Neural cell (in vitro differentiated cells): ENCODE measurements at regions not wholly inside any gene's neighbourhood (a gene's known extent, or its start where the extent isn't known, plus 50 kb on each side); places are given as distances from the start of the nearest gene placed in this dataset.

Source experiments
- H2AFZ ChIP-seq: fragments of 200-600, 300-800 bp; sonication (generic), shearing (Covaris generic); 2 replicates; pipeline ENCODE4 v1.6.0; 2014; ENCODE audit warnings: low read depth, mild to moderate bottlenecking, antibody characterized with exemption, low read length, moderate library complexity
- H3F3A ChIP-seq: fragments of 200-600 bp; shearing (Covaris generic); 2 replicates; pipeline ENCODE4 v1.6.1; 2016; ENCODE audit warnings: mild to moderate bottlenecking, moderate library complexity, mixed read lengths, antibody characterized with exemption, low read length; ENCODE audit not compliant: insufficient read depth, poor library complexity, severe bottlenecking
- H3K27ac ChIP-seq: fragments of 200-600, 300-800 bp; sonication (generic), shearing (Covaris generic); 2 replicates; pipeline ENCODE4 v1.5.1; 2014; ENCODE audit warnings: mild to moderate bottlenecking, low read length, moderate library complexity
- H3K27me3 ChIP-seq: fragments of 300-800, 200-600 bp; sonication (generic), shearing (Covaris generic); 2 replicates; pipeline ENCODE4 v1.6.0; 2014; ENCODE audit warnings: mild to moderate bottlenecking, low read depth, low read length, moderate library complexity; ENCODE audit not compliant: insufficient read depth
- H3K36me3 ChIP-seq: fragments of 300-800, 200-600 bp; sonication (generic), shearing (Covaris generic); 2 replicates; pipeline ENCODE4 v1.5.1; 2014; ENCODE audit warnings: mild to moderate bottlenecking, antibody characterized with exemption, low read length, moderate library complexity; ENCODE audit not compliant: insufficient read depth
- H3K4me2 ChIP-seq: fragments of 300-800, 200-600 bp; sonication (generic), shearing (Covaris generic); 2 replicates; pipeline ENCODE4 v1.6.0; 2014; ENCODE audit warnings: mild to moderate bottlenecking, low read length
- H3K4me3 ChIP-seq: fragments of 300-800, 200-600 bp; sonication (generic), shearing (Covaris generic); 2 replicates; pipeline ENCODE4 v1.5.1; 2014; ENCODE audit warnings: mild to moderate bottlenecking, low read length, moderate library complexity
- H3K79me2 ChIP-seq: fragments of 200-600 bp; shearing (Covaris generic); replicated peaks from 2 replicates; pipeline ENCODE4 v1.6.0; 2014; ENCODE audit warnings: mild to moderate bottlenecking, low read length, moderate library complexity; ENCODE audit not compliant: insufficient read depth
- H3K9ac ChIP-seq: fragments of 300-800, 200-600 bp; sonication (generic), shearing (Covaris generic); 2 replicates; pipeline ENCODE4 v1.6.1; 2016; ENCODE audit warnings: mild to moderate bottlenecking, low read length, mixed read lengths
- H3K9me2 ChIP-seq: fragments of 200-600 bp; shearing (Covaris generic); 2 replicates; pipeline ENCODE4 v1.6.1; 2016; ENCODE audit warnings: mild to moderate bottlenecking, low read length, mixed read lengths; ENCODE audit not compliant: insufficient read depth
- H3K9me3 ChIP-seq: fragments of 200-600, 300-800 bp; sonication (generic), shearing (Covaris generic); 2 replicates; pipeline ENCODE4 v1.6.1; 2016; ENCODE audit warnings: mild to moderate bottlenecking, mixed run types, low read length, moderate library complexity, mixed read lengths
- H4K20me1 ChIP-seq: fragments of 200-600 bp; shearing (Covaris generic); 2 replicates; pipeline ENCODE4 v1.6.1; 2016; ENCODE audit warnings: mild to moderate bottlenecking, mixed run types; ENCODE audit not compliant: insufficient read depth
- CTCF ChIP-seq: fragments of 450-650 bp; IDR thresholded peaks from 2 replicates; pipeline ENCODE4 v1.5.1; 2014; ENCODE audit warnings: antibody characterized with exemption, mild to moderate bottlenecking, moderate library complexity; ENCODE audit not compliant: poor library complexity, severe bottlenecking
- EP300 ChIP-seq: fragments of 450-650 bp; conservative IDR thresholded peaks from 2 replicates; pipeline ENCODE4 v1.6.1; 2014; ENCODE audit warnings: antibody characterized with exemption, mild to moderate bottlenecking, moderate library complexity; ENCODE audit not compliant: poor library complexity, severe bottlenecking
- EZH2 ChIP-seq: fragments of 200-600, 300-800 bp; shearing (Covaris generic), sonication (generic); IDR thresholded peaks from 2 replicates; pipeline ENCODE4 v1.6.1; 2014; ENCODE audit warnings: antibody characterized with exemption, low read length, borderline replicate concordance, mild to moderate bottlenecking; ENCODE audit not compliant: insufficient read depth, poor library complexity, severe bottlenecking
- MXI1 ChIP-seq: fragments of 450-650 bp; conservative IDR thresholded peaks from 2 replicates; pipeline ENCODE4 v1.6.1; 2014; ENCODE audit warnings: antibody characterized with exemption, mild to moderate bottlenecking; ENCODE audit not compliant: poor library complexity, severe bottlenecking
- POLR2AphosphoS5 ChIP-seq: IDR thresholded peaks from 2 replicates; pipeline ENCODE4 v1.6.1; 2012
- RAD21 ChIP-seq: fragments of 450-650 bp; conservative IDR thresholded peaks from 2 replicates; pipeline ENCODE4 v1.6.1; 2014; ENCODE audit warnings: antibody characterized with exemption, mild to moderate bottlenecking, moderate library complexity
- SMC3 ChIP-seq: fragments of 450-650 bp; conservative IDR thresholded peaks from 2 replicates; pipeline ENCODE4 v1.6.1; 2014; ENCODE audit warnings: antibody characterized with exemption, mild to moderate bottlenecking, moderate library complexity; ENCODE audit not compliant: poor library complexity
- TAF1 ChIP-seq: IDR thresholded peaks from 2 replicates; pipeline ENCODE4 v1.6.1; 2012; ENCODE audit warnings: low read depth
- TF ChIP-seq, protein P1 (sequence below): IDR thresholded peaks from 2 replicates; pipeline ENCODE4 v1.6.1; 2012; ENCODE audit warnings: borderline replicate concordance

DNA sequence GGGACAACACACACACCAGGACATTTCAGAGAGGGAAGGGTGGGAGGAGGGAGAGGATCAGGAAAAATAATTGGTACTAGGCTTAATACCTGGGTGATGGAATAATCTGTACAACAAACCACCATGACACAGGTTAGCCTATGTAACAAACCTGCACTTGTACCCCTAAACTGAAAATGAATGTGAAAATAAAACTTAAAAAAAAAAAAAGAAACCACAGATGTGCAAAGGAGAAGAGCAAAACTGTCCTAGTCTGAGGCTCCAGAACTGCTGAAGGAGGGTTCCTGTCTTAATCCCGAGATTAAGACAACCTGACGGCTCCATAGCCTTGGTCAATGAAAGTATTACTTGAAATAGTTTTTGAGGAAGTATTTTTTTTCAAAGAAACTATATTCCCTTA is 423.0 kb downstream of the NEBL start:
- TF ChIP-seq RAD21 (no peak), SMC3 (no peak), EZH2 (no peak), TAF1 (no peak), POLR2AphosphoS5 (no peak), MXI1 (no peak), CTCF (no peak), EP300 (no peak)
- TF ChIP-seq, protein P1, sequence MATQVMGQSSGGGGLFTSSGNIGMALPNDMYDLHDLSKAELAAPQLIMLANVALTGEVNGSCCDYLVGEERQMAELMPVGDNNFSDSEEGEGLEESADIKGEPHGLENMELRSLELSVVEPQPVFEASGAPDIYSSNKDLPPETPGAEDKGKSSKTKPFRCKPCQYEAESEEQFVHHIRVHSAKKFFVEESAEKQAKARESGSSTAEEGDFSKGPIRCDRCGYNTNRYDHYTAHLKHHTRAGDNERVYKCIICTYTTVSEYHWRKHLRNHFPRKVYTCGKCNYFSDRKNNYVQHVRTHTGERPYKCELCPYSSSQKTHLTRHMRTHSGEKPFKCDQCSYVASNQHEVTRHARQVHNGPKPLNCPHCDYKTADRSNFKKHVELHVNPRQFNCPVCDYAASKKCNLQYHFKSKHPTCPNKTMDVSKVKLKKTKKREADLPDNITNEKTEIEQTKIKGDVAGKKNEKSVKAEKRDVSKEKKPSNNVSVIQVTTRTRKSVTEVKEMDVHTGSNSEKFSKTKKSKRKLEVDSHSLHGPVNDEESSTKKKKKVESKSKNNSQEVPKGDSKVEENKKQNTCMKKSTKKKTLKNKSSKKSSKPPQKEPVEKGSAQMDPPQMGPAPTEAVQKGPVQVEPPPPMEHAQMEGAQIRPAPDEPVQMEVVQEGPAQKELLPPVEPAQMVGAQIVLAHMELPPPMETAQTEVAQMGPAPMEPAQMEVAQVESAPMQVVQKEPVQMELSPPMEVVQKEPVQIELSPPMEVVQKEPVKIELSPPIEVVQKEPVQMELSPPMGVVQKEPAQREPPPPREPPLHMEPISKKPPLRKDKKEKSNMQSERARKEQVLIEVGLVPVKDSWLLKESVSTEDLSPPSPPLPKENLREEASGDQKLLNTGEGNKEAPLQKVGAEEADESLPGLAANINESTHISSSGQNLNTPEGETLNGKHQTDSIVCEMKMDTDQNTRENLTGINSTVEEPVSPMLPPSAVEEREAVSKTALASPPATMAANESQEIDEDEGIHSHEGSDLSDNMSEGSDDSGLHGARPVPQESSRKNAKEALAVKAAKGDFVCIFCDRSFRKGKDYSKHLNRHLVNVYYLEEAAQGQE, result no peak
- Histone ChIP-seq H3K9me2 (no peaks in the 10 kb centered on the region), H2AFZ (no peak overlapping the region), H3F3A (no peaks in the 10 kb centered on the region), H3K27ac (no peak overlapping the region), H3K4me2 (no peak overlapping the region), H3K9me3 (no peaks in the 10 kb centered on the region), H3K79me2 (no peaks in the 10 kb centered on the region), H3K27me3 (no peaks in the 10 kb centered on the region), H3K9ac (no peak overlapping the region), H4K20me1 (no peaks in the 10 kb centered on the region), H3K4me3 (no peak overlapping the region), H3K36me3 (no peaks in the 10 kb centered on the region)

DNA sequence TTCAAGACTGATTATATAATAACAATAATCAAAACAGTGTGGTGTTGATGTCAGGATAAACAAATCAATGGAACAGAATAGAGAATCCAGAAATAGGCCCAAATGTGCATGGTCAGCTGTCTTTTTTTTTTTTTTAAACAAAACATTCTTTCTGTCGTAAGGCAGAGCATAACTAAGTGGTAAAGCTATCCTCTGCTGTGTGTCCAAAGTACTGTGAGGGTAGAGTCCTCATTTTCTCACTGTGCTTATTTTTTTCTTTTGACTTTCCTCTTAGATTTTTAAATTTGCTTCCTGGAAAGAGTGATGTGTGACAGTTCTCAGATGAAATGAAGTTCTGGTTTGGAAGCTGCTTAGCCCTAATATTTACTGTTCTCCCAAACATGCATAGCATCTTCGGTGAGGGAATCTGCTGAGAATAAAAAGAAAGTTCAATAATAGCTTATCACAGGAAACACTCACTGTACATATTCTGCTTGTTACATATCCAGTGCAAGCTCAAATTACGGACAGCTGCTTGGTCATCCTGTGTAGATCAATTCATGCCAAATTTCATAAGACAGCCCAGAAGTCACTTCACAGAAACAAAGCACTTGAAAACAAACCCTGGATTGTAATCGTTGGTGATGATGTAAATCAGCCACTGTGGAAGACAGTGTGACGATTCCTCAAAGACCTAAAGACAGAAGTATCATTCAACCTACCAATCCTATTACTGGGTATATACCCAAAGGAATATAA is 423.9 kb downstream of the NEBL start:
- Histone ChIP-seq H3K4me3 (no peak overlapping the region), H4K20me1 (no peaks in the 10 kb centered on the region), H3K9me2 (no peaks in the 10 kb centered on the region), H3F3A (no peaks in the 10 kb centered on the region), H3K79me2 (no peaks in the 10 kb centered on the region), H3K9me3 (no peaks in the 10 kb centered on the region), H3K36me3 (no peaks in the 10 kb centered on the region), H2AFZ (no peak overlapping the region), H3K27me3 (no peaks in the 10 kb centered on the region), H3K27ac (no peak overlapping the region), H3K4me2 (no peak overlapping the region), H3K9ac (no peak overlapping the region)
- no peak for TF ChIP-seq MXI1
- TF ChIP-seq, protein P1, result no peak
- no peak for TF ChIP-seq CTCF
